GM13977 (cell line): ENCODE measurements at regions not wholly inside any gene's neighbourhood (a gene's known extent, or its start where the extent isn't known, plus 50 kb on each side); places are given as distances from the start of the nearest gene placed in this dataset.

ENCODE experiments used
- DNase-seq: peaks from one replicate; pipeline ENCODE4 v3.0.0; 2012; ENCODE audit warnings: low spot score
- in situ Hi-C: fragments of 300-500 bp; cut with MboI; formaldehyde crosslinking; loops from one replicate; pipeline ENCODE4 v1.12.0; 2022; ENCODE audit warnings: low sequenced_read_pairs, low pct_unique_long_range_greater_than_20kb, mixed read lengths, inconsistent platforms; ENCODE audit not compliant: unreplicated experiment
- TF ChIP-seq, protein P1 (sequence below): IDR thresholded peaks from 2 replicates; pipeline ENCODE4 v1.5.1; 2012; ENCODE audit warnings: mild to moderate bottlenecking, control low read depth; ENCODE audit not compliant: insufficient read depth; ENCODE audit errors: extremely low read depth, missing control alignments

GRCh38 chr13:37919329-37919880, 49.8 kb upstream of the TRPC4 start:
- no peak for DNase-seq
- TF ChIP-seq, protein P1, sequence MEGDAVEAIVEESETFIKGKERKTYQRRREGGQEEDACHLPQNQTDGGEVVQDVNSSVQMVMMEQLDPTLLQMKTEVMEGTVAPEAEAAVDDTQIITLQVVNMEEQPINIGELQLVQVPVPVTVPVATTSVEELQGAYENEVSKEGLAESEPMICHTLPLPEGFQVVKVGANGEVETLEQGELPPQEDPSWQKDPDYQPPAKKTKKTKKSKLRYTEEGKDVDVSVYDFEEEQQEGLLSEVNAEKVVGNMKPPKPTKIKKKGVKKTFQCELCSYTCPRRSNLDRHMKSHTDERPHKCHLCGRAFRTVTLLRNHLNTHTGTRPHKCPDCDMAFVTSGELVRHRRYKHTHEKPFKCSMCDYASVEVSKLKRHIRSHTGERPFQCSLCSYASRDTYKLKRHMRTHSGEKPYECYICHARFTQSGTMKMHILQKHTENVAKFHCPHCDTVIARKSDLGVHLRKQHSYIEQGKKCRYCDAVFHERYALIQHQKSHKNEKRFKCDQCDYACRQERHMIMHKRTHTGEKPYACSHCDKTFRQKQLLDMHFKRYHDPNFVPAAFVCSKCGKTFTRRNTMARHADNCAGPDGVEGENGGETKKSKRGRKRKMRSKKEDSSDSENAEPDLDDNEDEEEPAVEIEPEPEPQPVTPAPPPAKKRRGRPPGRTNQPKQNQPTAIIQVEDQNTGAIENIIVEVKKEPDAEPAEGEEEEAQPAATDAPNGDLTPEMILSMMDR: no peak
- in situ Hi-C loops: no loop called here
